Upper lobe of left lung (tissue), 4 donors: ENCODE measurements at regions not wholly inside any gene's neighbourhood (a gene's known extent, or its start where the extent isn't known, plus 50 kb on each side); places are given as distances from the start of the nearest gene placed in this dataset.

Source experiments
- EP300 ChIP-seq, 4 donors: sonication (generic); formaldehyde crosslinking; IDR thresholded peaks; one replicate each; pipeline ENCODE4 v1.5.1; 2017; ENCODE audit warnings: antibody characterized with exemption in 4 of 4, control low read depth in 2 of 4
- POLR2AphosphoS5 ChIP-seq, 2 donors: sonication (generic); formaldehyde crosslinking; IDR thresholded peaks; one replicate each; pipeline ENCODE4 v1.5.1; 2017; ENCODE audit warnings: antibody characterized with exemption in 2 of 2
- TF ChIP-seq, protein P1 (sequence below), 6 experiments: fragments of 450-650 bp in 4 of 6; fragments of 200-600 bp in 2 of 6; sonication (generic) in 2 of 6; IDR thresholded peaks; one replicate each; pipeline ENCODE4 v1.5.1; 2016 to 2019; ENCODE audit warnings: antibody characterized with exemption in 6 of 6

DNA sequence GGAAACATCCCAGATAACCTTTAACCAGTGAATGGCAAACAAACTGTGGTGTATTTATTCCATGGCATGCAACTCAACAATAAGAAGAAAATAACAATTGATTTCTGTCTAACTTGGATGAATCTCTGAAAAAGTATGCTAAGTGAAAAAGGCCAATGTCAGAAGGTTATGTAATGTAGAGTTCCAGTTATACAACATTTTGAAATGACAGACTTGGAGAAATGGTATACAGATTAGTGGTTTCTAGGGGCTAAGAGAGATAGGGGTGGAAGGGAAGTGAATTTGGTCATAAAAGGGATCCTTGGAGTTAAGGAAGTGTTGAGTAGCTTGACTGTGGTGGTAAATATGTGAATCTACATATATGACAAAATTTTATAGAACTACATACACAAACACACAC lies 269.4 kb upstream of the SUCLG2 start:
- TF ChIP-seq EP300 (IDR thresholded peaks at IDR 0.05) (no peak), POLR2AphosphoS5 (IDR thresholded peaks at IDR 0.05) (no peak)
- TF ChIP-seq, protein P1, sequence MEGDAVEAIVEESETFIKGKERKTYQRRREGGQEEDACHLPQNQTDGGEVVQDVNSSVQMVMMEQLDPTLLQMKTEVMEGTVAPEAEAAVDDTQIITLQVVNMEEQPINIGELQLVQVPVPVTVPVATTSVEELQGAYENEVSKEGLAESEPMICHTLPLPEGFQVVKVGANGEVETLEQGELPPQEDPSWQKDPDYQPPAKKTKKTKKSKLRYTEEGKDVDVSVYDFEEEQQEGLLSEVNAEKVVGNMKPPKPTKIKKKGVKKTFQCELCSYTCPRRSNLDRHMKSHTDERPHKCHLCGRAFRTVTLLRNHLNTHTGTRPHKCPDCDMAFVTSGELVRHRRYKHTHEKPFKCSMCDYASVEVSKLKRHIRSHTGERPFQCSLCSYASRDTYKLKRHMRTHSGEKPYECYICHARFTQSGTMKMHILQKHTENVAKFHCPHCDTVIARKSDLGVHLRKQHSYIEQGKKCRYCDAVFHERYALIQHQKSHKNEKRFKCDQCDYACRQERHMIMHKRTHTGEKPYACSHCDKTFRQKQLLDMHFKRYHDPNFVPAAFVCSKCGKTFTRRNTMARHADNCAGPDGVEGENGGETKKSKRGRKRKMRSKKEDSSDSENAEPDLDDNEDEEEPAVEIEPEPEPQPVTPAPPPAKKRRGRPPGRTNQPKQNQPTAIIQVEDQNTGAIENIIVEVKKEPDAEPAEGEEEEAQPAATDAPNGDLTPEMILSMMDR (IDR thresholded peaks at IDR 0.05), result no peak
